ENCODE measurements at regions not wholly inside any gene's neighbourhood (a gene's known extent, or its start where the extent isn't known, plus 50 kb on each side); places are given as distances from the start of the nearest gene placed in this dataset.

DNA sequence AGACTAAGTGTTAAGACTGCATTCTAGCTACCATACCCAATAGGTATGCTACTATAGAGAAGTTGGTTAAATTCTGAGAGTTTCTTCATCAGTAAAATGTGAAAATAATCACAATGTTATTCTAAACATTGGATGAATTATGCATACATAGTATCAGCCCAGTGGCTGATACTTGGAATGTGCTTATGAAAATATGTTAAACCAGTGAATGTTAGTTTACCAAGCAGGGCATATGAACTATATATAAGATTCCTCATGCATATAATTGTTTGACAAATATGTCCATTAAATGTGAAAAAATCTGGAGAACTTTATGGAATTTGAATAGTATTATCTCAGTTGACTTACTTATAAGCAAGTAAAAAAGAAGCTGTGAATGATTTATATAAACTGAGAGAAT is 296.1 kb downstream of the IL15 start:
- TF ChIP-seq, protein P1, sequence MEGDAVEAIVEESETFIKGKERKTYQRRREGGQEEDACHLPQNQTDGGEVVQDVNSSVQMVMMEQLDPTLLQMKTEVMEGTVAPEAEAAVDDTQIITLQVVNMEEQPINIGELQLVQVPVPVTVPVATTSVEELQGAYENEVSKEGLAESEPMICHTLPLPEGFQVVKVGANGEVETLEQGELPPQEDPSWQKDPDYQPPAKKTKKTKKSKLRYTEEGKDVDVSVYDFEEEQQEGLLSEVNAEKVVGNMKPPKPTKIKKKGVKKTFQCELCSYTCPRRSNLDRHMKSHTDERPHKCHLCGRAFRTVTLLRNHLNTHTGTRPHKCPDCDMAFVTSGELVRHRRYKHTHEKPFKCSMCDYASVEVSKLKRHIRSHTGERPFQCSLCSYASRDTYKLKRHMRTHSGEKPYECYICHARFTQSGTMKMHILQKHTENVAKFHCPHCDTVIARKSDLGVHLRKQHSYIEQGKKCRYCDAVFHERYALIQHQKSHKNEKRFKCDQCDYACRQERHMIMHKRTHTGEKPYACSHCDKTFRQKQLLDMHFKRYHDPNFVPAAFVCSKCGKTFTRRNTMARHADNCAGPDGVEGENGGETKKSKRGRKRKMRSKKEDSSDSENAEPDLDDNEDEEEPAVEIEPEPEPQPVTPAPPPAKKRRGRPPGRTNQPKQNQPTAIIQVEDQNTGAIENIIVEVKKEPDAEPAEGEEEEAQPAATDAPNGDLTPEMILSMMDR (IDR thresholded peaks at IDR 0.05; ENCODE audit: low read length), result no peak
- TF ChIP-seq EZH2 (optimal IDR thresholded peaks at IDR 0.05; ENCODE audit: low read depth, low read length) (no peak), EZH2phosphoT487 (IDR thresholded peaks at IDR 0.05; ENCODE audit: low read length) (no peak)
- H4K20me1 ChIP-seq (ENCODE audit: insufficient read depth, low read length), result no peaks in the 10 kb centered on the region
- H3K4me3 ChIP-seq (ENCODE audit: low read length), result no peak overlapping the region
- no peaks in the 10 kb centered on the region for H3K79me2 ChIP-seq (ENCODE audit: low read length)
- no peak overlapping the region for H3K4me2 ChIP-seq (ENCODE audit: low read depth, low read length)
- no peak overlapping the region for H3K9ac ChIP-seq (ENCODE audit: low read length)
- H3K9me2 ChIP-seq (replicated peaks; ENCODE audit: insufficient read depth, low read length), result no peaks in the 10 kb centered on the region
- no peak for DNase-seq
- H3K36me3 ChIP-seq (replicated peaks; ENCODE audit: insufficient read depth, low read length), result no peaks in the 10 kb centered on the region
- H3K9me3 ChIP-seq (replicated peaks; ENCODE audit: insufficient read depth, low read length), result no peaks in the 10 kb centered on the region
- H3K27ac ChIP-seq (ENCODE audit: low read length), result no peak overlapping the region
- no peaks in the 10 kb centered on the region for H3K27me3 ChIP-seq (replicated peaks; ENCODE audit: insufficient read depth, low read length)
- H3F3A ChIP-seq (ENCODE audit: insufficient read depth, low read length), result no peaks in the 10 kb centered on the region
- H2AFZ ChIP-seq (ENCODE audit: low read length), result no peak overlapping the region
- H3K4me1 ChIP-seq (ENCODE audit: low read length), result no peaks in the 10 kb centered on the region

DNA sequence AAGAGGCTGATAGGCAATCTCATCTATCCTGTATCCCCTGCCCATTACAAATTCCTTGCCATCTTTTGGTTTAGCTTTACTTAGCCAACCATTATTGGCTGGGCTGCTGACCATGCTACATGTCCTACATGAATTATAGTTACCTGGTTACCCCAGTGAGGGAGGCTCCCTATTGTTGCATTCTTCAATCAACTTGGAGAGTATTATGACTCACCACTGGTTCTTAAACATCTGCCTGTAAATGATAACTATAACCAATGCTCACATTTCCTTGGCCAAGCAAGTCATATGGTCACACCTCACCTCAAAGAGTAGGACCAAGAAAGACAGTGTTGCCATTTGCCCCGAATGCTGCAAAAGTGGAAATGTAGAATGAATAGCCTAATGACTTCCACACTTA is 297.6 kb downstream of the IL15 start:
- Histone ChIP-seq H3K79me2 (ENCODE audit: low read length) (no peaks in the 10 kb centered on the region), H3K4me3 (ENCODE audit: low read length) (no peak overlapping the region), H3K36me3 (replicated peaks; ENCODE audit: insufficient read depth, low read length) (no peaks in the 10 kb centered on the region), H3K9ac (ENCODE audit: low read length) (no peak overlapping the region), H3K4me2 (ENCODE audit: low read depth, low read length) (no peak overlapping the region), H3K27ac (ENCODE audit: low read length) (no peak overlapping the region), H2AFZ (ENCODE audit: low read length) (no peak overlapping the region), H3K27me3 (replicated peaks; ENCODE audit: insufficient read depth, low read length) (no peaks in the 10 kb centered on the region), H3K9me3 (replicated peaks; ENCODE audit: insufficient read depth, low read length) (no peaks in the 10 kb centered on the region), H3K9me2 (replicated peaks; ENCODE audit: insufficient read depth, low read length) (no peaks in the 10 kb centered on the region), H3K4me1 (ENCODE audit: low read length) (no peaks in the 10 kb centered on the region), H3F3A (ENCODE audit: insufficient read depth, low read length) (no peaks in the 10 kb centered on the region), H4K20me1 (ENCODE audit: insufficient read depth, low read length) (no peaks in the 10 kb centered on the region)
- TF ChIP-seq, protein P1 (IDR thresholded peaks at IDR 0.05; ENCODE audit: low read length), result no peak
- no peak for TF ChIP-seq EZH2phosphoT487 (IDR thresholded peaks at IDR 0.05; ENCODE audit: low read length)
- TF ChIP-seq EZH2 (optimal IDR thresholded peaks at IDR 0.05; ENCODE audit: low read depth, low read length), result no peak
- DNase-seq, result no peak

DNA sequence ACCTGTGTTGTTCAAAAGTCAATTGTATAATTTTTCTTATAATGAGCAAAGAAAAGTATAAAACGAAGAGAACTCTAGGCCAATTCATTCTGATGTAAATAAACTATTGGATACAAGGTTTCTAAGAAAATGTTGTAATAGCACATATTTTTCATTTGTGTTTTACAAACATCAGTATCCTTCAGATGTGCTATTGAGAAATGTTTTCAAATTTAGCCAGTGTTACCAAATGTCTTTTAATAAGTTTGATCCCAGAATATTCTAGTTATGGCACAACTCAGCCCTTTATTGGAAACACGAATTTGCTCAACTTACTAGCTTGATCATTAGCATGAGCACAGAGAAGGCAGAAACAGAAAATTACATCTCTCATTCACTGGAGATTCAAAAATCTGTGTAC is 319.3 kb downstream of the IL15 start:
- H3K4me1 ChIP-seq (ENCODE audit: low read length), result no peaks in the 10 kb centered on the region
- H3K9me2 ChIP-seq (replicated peaks; ENCODE audit: insufficient read depth, low read length), result no peaks in the 10 kb centered on the region
- no peak for DNase-seq
- H3K4me3 ChIP-seq (ENCODE audit: low read length), result no peak overlapping the region
- no peak for TF ChIP-seq EZH2phosphoT487 (IDR thresholded peaks at IDR 0.05; ENCODE audit: low read length)
- TF ChIP-seq, protein P1 (IDR thresholded peaks at IDR 0.05; ENCODE audit: low read length), result no peak
- no peak for TF ChIP-seq EZH2 (optimal IDR thresholded peaks at IDR 0.05; ENCODE audit: low read depth, low read length)
- no peaks in the 10 kb centered on the region for H3F3A ChIP-seq (ENCODE audit: insufficient read depth, low read length)
- no peak overlapping the region for H2AFZ ChIP-seq (ENCODE audit: low read length)
- no peaks in the 10 kb centered on the region for H3K79me2 ChIP-seq (ENCODE audit: low read length)
- H3K9me3 ChIP-seq (replicated peaks; ENCODE audit: insufficient read depth, low read length), result no peaks in the 10 kb centered on the region
- no peak overlapping the region for H3K27ac ChIP-seq (ENCODE audit: low read length)
- no peaks in the 10 kb centered on the region for H4K20me1 ChIP-seq (ENCODE audit: insufficient read depth, low read length)
- no peak overlapping the region for H3K9ac ChIP-seq (ENCODE audit: low read length)
- no peaks in the 10 kb centered on the region for H3K27me3 ChIP-seq (replicated peaks; ENCODE audit: insufficient read depth, low read length)
- no peak overlapping the region for H3K4me2 ChIP-seq (ENCODE audit: low read depth, low read length)
- no peaks in the 10 kb centered on the region for H3K36me3 ChIP-seq (replicated peaks; ENCODE audit: insufficient read depth, low read length)

Data from MM.1S (cell line).